ENCODE measurements at regions not wholly inside any gene's neighbourhood (a gene's known extent, or its start where the extent isn't known, plus 50 kb on each side); places are given as distances from the start of the nearest gene placed in this dataset.

- H3K4me3 ChIP-seq (ENCODE audit: low read length) = no peak overlapping the region
- DNase-seq (ENCODE audit: low read depth) = no peak
- no peak for TF ChIP-seq CTCF (conservative IDR thresholded peaks at IDR 0.05; ENCODE audit: low read depth, low read length)
Measured at GRCh38 chr10:91104193-91105041, 116.0 kb upstream of the PCGF5 start.

- DNase-seq (ENCODE audit: low read depth) = no peak
- no peak for TF ChIP-seq CTCF (conservative IDR thresholded peaks at IDR 0.05; ENCODE audit: low read depth, low read length)
- H3K4me3 ChIP-seq (ENCODE audit: low read length) = no peak overlapping the region
Measured at GRCh38 chr10:91105269-91105668, 115.2 kb upstream of the PCGF5 start.

GRCh38 chr10:91108820-91109219 lies 111.6 kb upstream of the PCGF5 start:
- no peak overlapping the region for H3K4me3 ChIP-seq (ENCODE audit: low read length)
- no peak for TF ChIP-seq CTCF (conservative IDR thresholded peaks at IDR 0.05; ENCODE audit: low read depth, low read length)
- no peak for DNase-seq (ENCODE audit: low read depth)

GRCh38 chr10:91111060-91111459 lies 109.4 kb upstream of the PCGF5 start:
- no peak overlapping the region for H3K4me3 ChIP-seq (ENCODE audit: low read length)
- DNase-seq (ENCODE audit: low read depth) = no peak
- no peak for TF ChIP-seq CTCF (conservative IDR thresholded peaks at IDR 0.05; ENCODE audit: low read depth, low read length)

GRCh38 chr10:91115618-91116390 lies 104.7 kb upstream of the PCGF5 start:
- no peak for TF ChIP-seq CTCF (conservative IDR thresholded peaks at IDR 0.05; ENCODE audit: low read depth, low read length)
- no peak overlapping the region for H3K4me3 ChIP-seq (ENCODE audit: low read length)
- DNase-seq (ENCODE audit: low read depth) = no peak

GRCh38 chr10:91117505-91117904 lies 103.0 kb upstream of the PCGF5 start:
- DNase-seq (ENCODE audit: low read depth) = no peak
- H3K4me3 ChIP-seq (ENCODE audit: low read length) = no peak overlapping the region
- TF ChIP-seq CTCF (conservative IDR thresholded peaks at IDR 0.05; ENCODE audit: low read depth, low read length) = no peak

Measured in retinal pigment epithelial cell (primary cell).